ENCODE measurements at regions not wholly inside any gene's neighbourhood (a gene's known extent, or its start where the extent isn't known, plus 50 kb on each side); places are given as distances from the start of the nearest gene placed in this dataset.
"Not testable (repeated sequence)": the region's sequence is repeated elsewhere in the genome, so short reads cannot be mapped to it uniquely, and the experiment has no call there.

GRCh38 chr21:9652819-9653218 lies 868.6 kb upstream of the TPTE start:
- H3K27ac ChIP-seq (ENCODE audit: low read depth, low read length); H3K4ac ChIP-seq (ENCODE audit: low read depth, low read length): not testable (repeated sequence)
- WGBS (ENCODE audit: extremely low coverage, insufficient coverage, low lambda C conversion rate), result no CpG with 5 or more reads among the region's 2 CpGs

DNA sequence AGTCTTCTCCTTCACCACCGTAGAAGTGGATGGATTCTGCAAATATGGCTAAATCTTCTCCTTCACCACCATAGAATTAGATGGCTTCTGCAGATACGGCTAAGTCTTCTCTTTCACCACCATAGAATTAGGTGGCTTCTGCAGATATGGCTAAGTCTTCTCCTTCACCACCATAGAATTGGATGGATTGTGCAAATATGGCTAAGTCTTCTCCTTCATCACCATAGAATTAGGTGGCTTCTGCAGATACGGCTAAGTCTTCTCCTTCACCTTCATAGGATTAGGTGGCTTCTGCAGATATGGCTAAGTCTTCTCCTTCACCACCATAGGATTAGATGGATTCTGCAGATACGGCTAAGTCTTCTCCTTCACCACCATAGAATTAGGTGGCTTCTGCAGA lies 866.2 kb upstream of the TPTE start:
- H2BK15ac ChIP-seq (replicated peaks; ENCODE audit: low read depth); H4K8ac ChIP-seq (ENCODE audit: low read depth, low read length); H2BK5ac ChIP-seq (ENCODE audit: low read length); H2AK5ac ChIP-seq (ENCODE audit: low read length); H3K4me3 ChIP-seq (ENCODE audit: low read length); DNase-seq; H3K23ac ChIP-seq (ENCODE audit: low read length); H3K79me1 ChIP-seq (ENCODE audit: low read length); H3K4me2 ChIP-seq (ENCODE audit: low read length); H3K56ac ChIP-seq (ENCODE audit: low read length); H3K36me3 ChIP-seq (ENCODE audit: control insufficient read depth, insufficient read depth, low read length); H4K5ac ChIP-seq (ENCODE audit: low read length); H3K4ac ChIP-seq (ENCODE audit: low read depth, low read length); H3K27me3 ChIP-seq (ENCODE audit: insufficient read depth, low read length, poor library complexity); H3K18ac ChIP-seq (ENCODE audit: low read length); H2BK120ac ChIP-seq (ENCODE audit: low read depth, low read length); H3K79me2 ChIP-seq (ENCODE audit: control insufficient read depth, insufficient read depth, low read length); H3K9ac ChIP-seq (ENCODE audit: low read length); H3K4me1 ChIP-seq (ENCODE audit: control insufficient read depth, low read depth, low read length); H3K27ac ChIP-seq (ENCODE audit: low read depth, low read length): not testable (repeated sequence)
- WGBS (ENCODE audit: extremely low coverage, insufficient coverage, low lambda C conversion rate), result no CpG with 5 or more reads among the region's 4 CpGs

More at GRCh38 chr21:9652819-9653218, 868.6 kb upstream of the TPTE start:
- not testable (repeated sequence) for H3K4me3 ChIP-seq (ENCODE audit: low read length); H3K79me1 ChIP-seq (ENCODE audit: low read length); H4K5ac ChIP-seq (ENCODE audit: low read length); H3K4me2 ChIP-seq (ENCODE audit: low read length); H3K36me3 ChIP-seq (ENCODE audit: control insufficient read depth, insufficient read depth, low read length); H2BK120ac ChIP-seq (ENCODE audit: low read depth, low read length); H2BK15ac ChIP-seq (replicated peaks; ENCODE audit: low read depth); H4K8ac ChIP-seq (ENCODE audit: low read depth, low read length); H3K27me3 ChIP-seq (ENCODE audit: insufficient read depth, low read length, poor library complexity); H2AK5ac ChIP-seq (ENCODE audit: low read length); H3K4me1 ChIP-seq (ENCODE audit: control insufficient read depth, low read depth, low read length); H3K56ac ChIP-seq (ENCODE audit: low read length); H3K23ac ChIP-seq (ENCODE audit: low read length); H3K9ac ChIP-seq (ENCODE audit: low read length); H3K79me2 ChIP-seq (ENCODE audit: control insufficient read depth, insufficient read depth, low read length); H3K18ac ChIP-seq (ENCODE audit: low read length); H2BK5ac ChIP-seq (ENCODE audit: low read length); DNase-seq

DNA sequence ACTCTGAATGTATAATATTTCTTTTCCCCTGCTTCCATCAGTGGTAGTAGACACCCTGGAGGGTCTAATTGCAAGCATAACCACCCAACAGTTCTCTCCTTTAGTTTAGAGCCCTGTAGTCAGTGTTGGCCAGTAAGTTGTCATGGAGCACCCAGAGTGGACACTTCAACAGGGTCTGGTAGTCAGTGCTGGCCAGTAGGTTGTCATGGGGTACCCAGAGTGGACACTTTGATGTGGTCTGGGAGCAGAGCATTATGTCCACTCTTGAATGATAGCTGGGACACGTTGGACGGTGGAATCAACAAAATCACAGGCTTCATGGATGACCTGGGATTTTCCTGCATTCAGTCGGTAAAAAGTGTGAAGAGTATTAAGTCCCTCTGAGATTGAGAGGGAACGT lies 864.9 kb upstream of the TPTE start:
- not testable (repeated sequence) for H3K4me3 ChIP-seq (ENCODE audit: low read length)

GRCh38 chr21:9657779-9658178 lies 863.6 kb upstream of the TPTE start:
- H2AK5ac ChIP-seq (ENCODE audit: low read length); H3K27ac ChIP-seq (ENCODE audit: low read depth, low read length); H3K56ac ChIP-seq (ENCODE audit: low read length); H3K27me3 ChIP-seq (ENCODE audit: insufficient read depth, low read length, poor library complexity); H3K79me2 ChIP-seq (ENCODE audit: control insufficient read depth, insufficient read depth, low read length); H2BK5ac ChIP-seq (ENCODE audit: low read length); H4K5ac ChIP-seq (ENCODE audit: low read length); H3K9ac ChIP-seq (ENCODE audit: low read length); H3K18ac ChIP-seq (ENCODE audit: low read length); H3K36me3 ChIP-seq (ENCODE audit: control insufficient read depth, insufficient read depth, low read length); H3K4me1 ChIP-seq (ENCODE audit: control insufficient read depth, low read depth, low read length); H2BK120ac ChIP-seq (ENCODE audit: low read depth, low read length); DNase-seq; H3K4ac ChIP-seq (ENCODE audit: low read depth, low read length); H3K79me1 ChIP-seq (ENCODE audit: low read length); H2BK15ac ChIP-seq (replicated peaks; ENCODE audit: low read depth); H3K23ac ChIP-seq (ENCODE audit: low read length); H4K8ac ChIP-seq (ENCODE audit: low read depth, low read length); H3K4me2 ChIP-seq (ENCODE audit: low read length): not testable (repeated sequence)
- H3K4me3 ChIP-seq (ENCODE audit: low read length), result peak overlapping the region; percentile 42
- WGBS (ENCODE audit: extremely low coverage, insufficient coverage, low lambda C conversion rate), result no CpG with 5 or more reads among the region's 5 CpGs

More for the DNA sequence above, 864.9 kb upstream of the TPTE start:
- H3K9ac ChIP-seq (ENCODE audit: low read length); H3K23ac ChIP-seq (ENCODE audit: low read length); H3K4ac ChIP-seq (ENCODE audit: low read depth, low read length); H3K27ac ChIP-seq (ENCODE audit: low read depth, low read length); H3K79me1 ChIP-seq (ENCODE audit: low read length); H3K4me2 ChIP-seq (ENCODE audit: low read length); H2AK5ac ChIP-seq (ENCODE audit: low read length); H3K18ac ChIP-seq (ENCODE audit: low read length); H2BK120ac ChIP-seq (ENCODE audit: low read depth, low read length); H3K36me3 ChIP-seq (ENCODE audit: control insufficient read depth, insufficient read depth, low read length); H3K79me2 ChIP-seq (ENCODE audit: control insufficient read depth, insufficient read depth, low read length); H2BK15ac ChIP-seq (replicated peaks; ENCODE audit: low read depth); H3K27me3 ChIP-seq (ENCODE audit: insufficient read depth, low read length, poor library complexity); H3K4me1 ChIP-seq (ENCODE audit: control insufficient read depth, low read depth, low read length); H2BK5ac ChIP-seq (ENCODE audit: low read length); H3K56ac ChIP-seq (ENCODE audit: low read length); DNase-seq; H4K8ac ChIP-seq (ENCODE audit: low read depth, low read length); H4K5ac ChIP-seq (ENCODE audit: low read length): not testable (repeated sequence)
- WGBS (ENCODE audit: extremely low coverage, insufficient coverage, low lambda C conversion rate), result no CpG with 5 or more reads among the region's 4 CpGs

GRCh38 chr21:9659877-9660276 lies 861.5 kb upstream of the TPTE start:
- H2BK120ac ChIP-seq (ENCODE audit: low read depth, low read length); H3K4me2 ChIP-seq (ENCODE audit: low read length); H2BK15ac ChIP-seq (replicated peaks; ENCODE audit: low read depth); H3K9ac ChIP-seq (ENCODE audit: low read length); H2BK5ac ChIP-seq (ENCODE audit: low read length); H4K8ac ChIP-seq (ENCODE audit: low read depth, low read length); H3K79me2 ChIP-seq (ENCODE audit: control insufficient read depth, insufficient read depth, low read length); H3K18ac ChIP-seq (ENCODE audit: low read length); H3K4ac ChIP-seq (ENCODE audit: low read depth, low read length); H3K36me3 ChIP-seq (ENCODE audit: control insufficient read depth, insufficient read depth, low read length); DNase-seq; H3K27me3 ChIP-seq (ENCODE audit: insufficient read depth, low read length, poor library complexity); H2AK5ac ChIP-seq (ENCODE audit: low read length); H3K4me3 ChIP-seq (ENCODE audit: low read length); H4K5ac ChIP-seq (ENCODE audit: low read length); H3K79me1 ChIP-seq (ENCODE audit: low read length); H3K56ac ChIP-seq (ENCODE audit: low read length); H3K27ac ChIP-seq (ENCODE audit: low read depth, low read length); H3K4me1 ChIP-seq (ENCODE audit: control insufficient read depth, low read depth, low read length); H3K23ac ChIP-seq (ENCODE audit: low read length): not testable (repeated sequence)
- no CpG with 5 or more reads among the region's 17 CpGs for WGBS (ENCODE audit: extremely low coverage, insufficient coverage, low lambda C conversion rate)

- H4K8ac ChIP-seq (ENCODE audit: low read depth, low read length); H3K23ac ChIP-seq (ENCODE audit: low read length); H3K4ac ChIP-seq (ENCODE audit: low read depth, low read length); H3K79me1 ChIP-seq (ENCODE audit: low read length); H3K9ac ChIP-seq (ENCODE audit: low read length); H2BK15ac ChIP-seq (replicated peaks; ENCODE audit: low read depth); H2BK120ac ChIP-seq (ENCODE audit: low read depth, low read length); H4K5ac ChIP-seq (ENCODE audit: low read length); H3K18ac ChIP-seq (ENCODE audit: low read length); H3K56ac ChIP-seq (ENCODE audit: low read length); H2BK5ac ChIP-seq (ENCODE audit: low read length); H3K4me3 ChIP-seq (ENCODE audit: low read length); H3K79me2 ChIP-seq (ENCODE audit: control insufficient read depth, insufficient read depth, low read length); H3K36me3 ChIP-seq (ENCODE audit: control insufficient read depth, insufficient read depth, low read length); H2AK5ac ChIP-seq (ENCODE audit: low read length); H3K4me1 ChIP-seq (ENCODE audit: control insufficient read depth, low read depth, low read length); DNase-seq; H3K27me3 ChIP-seq (ENCODE audit: insufficient read depth, low read length, poor library complexity); H3K4me2 ChIP-seq (ENCODE audit: low read length); H3K27ac ChIP-seq (ENCODE audit: low read depth, low read length): not testable (repeated sequence)
- no CpG with 5 or more reads among the region's 18 CpGs for WGBS (ENCODE audit: extremely low coverage, insufficient coverage, low lambda C conversion rate)
Measured at GRCh38 chr21:9663914-9664729, 857.3 kb upstream of the TPTE start.
